ENCODE measurements at regions not wholly inside any gene's neighbourhood (a gene's known extent, or its start where the extent isn't known, plus 50 kb on each side); places are given as distances from the start of the nearest gene placed in this dataset.

DNA sequence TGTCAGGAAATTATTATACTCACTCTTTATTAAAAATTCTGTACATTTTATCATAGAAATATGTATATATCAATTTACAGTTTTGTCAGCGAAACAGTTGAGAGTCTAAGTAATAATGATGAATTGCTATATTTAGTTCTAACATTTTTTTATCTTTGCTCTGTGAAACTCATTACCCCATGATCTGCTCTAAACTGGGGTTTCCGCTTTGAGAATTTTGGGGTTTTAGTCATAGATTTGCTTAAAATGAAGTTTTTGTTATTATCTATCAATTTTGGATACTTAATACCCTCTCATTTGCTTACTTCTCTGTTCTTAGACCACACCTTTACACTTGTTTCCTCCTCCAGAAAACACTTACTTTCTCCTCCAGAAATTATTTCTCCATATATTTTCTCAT, 333.8 kb upstream of the MPDZ start:
- no peak for DNase-seq (ENCODE audit: low read depth)
- TF ChIP-seq, protein P1, sequence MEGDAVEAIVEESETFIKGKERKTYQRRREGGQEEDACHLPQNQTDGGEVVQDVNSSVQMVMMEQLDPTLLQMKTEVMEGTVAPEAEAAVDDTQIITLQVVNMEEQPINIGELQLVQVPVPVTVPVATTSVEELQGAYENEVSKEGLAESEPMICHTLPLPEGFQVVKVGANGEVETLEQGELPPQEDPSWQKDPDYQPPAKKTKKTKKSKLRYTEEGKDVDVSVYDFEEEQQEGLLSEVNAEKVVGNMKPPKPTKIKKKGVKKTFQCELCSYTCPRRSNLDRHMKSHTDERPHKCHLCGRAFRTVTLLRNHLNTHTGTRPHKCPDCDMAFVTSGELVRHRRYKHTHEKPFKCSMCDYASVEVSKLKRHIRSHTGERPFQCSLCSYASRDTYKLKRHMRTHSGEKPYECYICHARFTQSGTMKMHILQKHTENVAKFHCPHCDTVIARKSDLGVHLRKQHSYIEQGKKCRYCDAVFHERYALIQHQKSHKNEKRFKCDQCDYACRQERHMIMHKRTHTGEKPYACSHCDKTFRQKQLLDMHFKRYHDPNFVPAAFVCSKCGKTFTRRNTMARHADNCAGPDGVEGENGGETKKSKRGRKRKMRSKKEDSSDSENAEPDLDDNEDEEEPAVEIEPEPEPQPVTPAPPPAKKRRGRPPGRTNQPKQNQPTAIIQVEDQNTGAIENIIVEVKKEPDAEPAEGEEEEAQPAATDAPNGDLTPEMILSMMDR (conservative IDR thresholded peaks at IDR 0.05; ENCODE audit: low read depth, low read length) = no peak
- H3K4me3 ChIP-seq (ENCODE audit: low read depth, low read length) = no peak overlapping the region

DNA sequence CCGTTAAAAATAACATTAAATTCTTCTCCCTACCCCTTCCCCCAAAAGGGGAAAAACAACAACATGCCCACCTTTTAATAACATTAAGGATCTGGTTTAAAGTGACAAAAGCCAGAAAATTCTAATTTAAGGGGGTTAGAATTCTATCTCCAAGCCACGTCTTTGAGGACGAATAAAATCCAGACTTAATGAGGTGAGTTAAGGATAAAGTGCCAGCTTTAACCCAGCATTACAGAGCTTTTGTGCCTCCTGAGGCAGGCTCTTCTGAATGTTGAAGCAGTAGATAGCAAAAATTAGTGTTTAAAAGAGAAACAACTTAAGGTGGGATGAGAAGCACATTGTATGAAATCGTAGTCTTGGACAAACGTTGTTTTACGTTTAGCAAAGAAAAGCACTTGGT, 329.0 kb upstream of the MPDZ start:
- TF ChIP-seq, protein P1 (conservative IDR thresholded peaks at IDR 0.05; ENCODE audit: low read depth, low read length) = no peak
- H3K4me3 ChIP-seq (ENCODE audit: low read depth, low read length) = no peak overlapping the region
- DNase-seq (ENCODE audit: low read depth) = no peak

DNA sequence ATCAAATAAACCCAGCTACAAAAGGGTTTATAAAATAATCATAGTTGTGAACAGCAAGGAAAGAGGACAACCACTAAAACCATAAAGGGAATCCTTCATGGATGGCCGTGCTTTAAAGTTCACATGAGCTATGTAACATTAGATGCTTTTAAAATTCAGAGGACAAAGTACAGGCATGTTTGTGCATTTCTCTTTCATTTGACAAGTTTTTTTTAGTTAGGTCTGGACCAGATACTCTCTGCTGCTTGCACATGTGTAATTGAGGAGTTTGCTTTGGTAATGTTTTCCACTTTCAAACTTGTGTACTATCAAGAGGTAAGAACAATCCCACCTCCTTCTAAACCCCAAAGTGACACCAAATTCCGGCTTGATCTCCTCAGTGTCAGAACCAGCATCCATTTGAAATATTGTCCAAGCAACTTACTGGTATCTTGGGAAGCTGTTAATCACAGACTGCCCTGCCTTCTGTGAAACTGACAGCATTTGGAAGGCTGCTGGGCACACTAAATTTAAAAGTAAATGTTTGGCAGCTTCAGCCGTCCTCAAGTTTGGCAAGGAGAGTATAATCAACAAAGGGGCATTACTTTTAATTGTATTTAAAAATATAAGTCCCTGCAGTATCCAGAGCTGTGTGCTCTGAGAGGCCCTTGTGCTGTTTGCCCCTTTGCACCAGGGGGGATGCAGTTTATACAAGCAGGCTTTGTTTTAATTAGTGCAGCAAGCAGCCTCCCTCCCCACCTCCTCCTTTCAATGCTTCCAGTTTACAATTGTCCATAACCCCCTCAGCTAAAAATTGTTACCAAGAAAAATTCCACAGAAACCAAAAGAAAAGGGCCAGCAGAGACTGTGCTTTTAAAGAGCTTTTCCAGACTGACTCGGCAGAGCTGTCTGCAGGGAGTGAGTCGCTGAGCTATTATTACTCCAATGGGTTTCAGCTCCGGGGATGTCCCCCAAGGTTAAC, 328.3 kb upstream of the MPDZ start:
- TF ChIP-seq, protein P1 (conservative IDR thresholded peaks at IDR 0.05; ENCODE audit: low read depth, low read length) = no peak
- H3K4me3 ChIP-seq (ENCODE audit: low read depth, low read length) = no peak overlapping the region

DNA sequence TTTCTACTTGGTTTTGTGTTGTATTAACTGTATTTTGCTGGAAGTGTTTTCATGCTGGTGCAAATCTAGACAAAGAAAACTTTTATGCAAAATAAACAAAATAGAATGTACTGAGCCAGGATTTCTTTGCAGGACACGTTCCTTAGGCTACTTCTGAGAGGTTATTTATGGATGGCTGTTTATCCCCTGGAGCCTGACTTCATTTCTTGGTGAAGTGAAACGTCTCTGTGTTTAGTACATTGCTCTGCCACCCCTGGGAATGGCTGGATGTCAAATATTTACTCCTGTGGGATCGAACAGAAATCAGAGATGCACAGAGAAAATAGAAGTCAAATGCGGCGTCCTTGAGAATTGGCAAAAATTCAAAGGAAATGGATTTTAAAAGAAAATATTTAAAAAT, 327.1 kb upstream of the MPDZ start:
- no peak for DNase-seq (ENCODE audit: low read depth)
- TF ChIP-seq, protein P1 (conservative IDR thresholded peaks at IDR 0.05; ENCODE audit: low read depth, low read length) = no peak
- no peak overlapping the region for H3K4me3 ChIP-seq (ENCODE audit: low read depth, low read length)

More for the DNA sequence above, 328.3 kb upstream of the MPDZ start:
- no peak for DNase-seq (ENCODE audit: low read depth)

DNA sequence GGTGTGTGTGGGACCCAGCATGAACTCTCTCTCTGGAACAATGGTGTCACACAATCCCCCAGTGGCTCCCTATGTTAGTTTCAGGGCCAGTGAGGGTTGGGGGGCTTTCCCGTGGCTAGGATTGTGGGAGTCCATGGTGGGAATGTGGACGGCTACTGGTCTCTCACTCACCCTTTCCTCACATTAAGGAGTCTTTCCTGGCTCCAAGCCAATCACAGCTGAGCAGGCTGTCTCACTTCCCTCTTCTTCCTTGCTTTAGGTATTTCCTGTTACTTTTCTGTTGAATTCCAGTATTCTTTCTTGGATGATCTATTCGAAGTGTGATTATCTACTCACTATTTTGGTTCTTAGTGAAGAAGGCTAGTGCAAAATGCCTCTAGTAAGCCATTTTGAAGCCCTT, 324.4 kb upstream of the MPDZ start:
- TF ChIP-seq, protein P1 (conservative IDR thresholded peaks at IDR 0.05; ENCODE audit: low read depth, low read length) = no peak
- DNase-seq (ENCODE audit: low read depth) = peak; percentile 23
- H3K4me3 ChIP-seq (ENCODE audit: low read depth, low read length) = no peak overlapping the region

DNA sequence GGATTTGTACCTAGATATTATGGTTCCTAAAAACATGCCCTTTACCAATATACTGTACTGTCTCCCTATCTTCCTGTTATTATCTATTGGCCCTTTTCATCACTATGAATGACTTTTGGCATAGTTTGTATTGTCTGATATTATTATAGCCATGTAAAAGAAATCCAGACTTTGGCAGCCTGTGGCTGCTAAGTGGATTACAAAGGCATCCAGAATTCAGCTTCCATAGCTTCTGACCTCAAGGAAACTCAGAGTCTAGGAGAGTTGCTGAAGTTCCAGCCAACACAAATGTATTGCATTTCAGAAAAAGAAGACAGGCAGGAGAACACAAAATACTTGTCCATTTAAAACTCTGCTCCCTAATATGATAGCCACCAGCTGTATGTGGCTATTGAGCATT, 319.2 kb upstream of the MPDZ start:
- no peak overlapping the region for H3K4me3 ChIP-seq (ENCODE audit: low read depth, low read length)
- DNase-seq (ENCODE audit: low read depth) = peak; percentile 21
- TF ChIP-seq, protein P1 (conservative IDR thresholded peaks at IDR 0.05; ENCODE audit: low read depth, low read length) = no peak

DNA sequence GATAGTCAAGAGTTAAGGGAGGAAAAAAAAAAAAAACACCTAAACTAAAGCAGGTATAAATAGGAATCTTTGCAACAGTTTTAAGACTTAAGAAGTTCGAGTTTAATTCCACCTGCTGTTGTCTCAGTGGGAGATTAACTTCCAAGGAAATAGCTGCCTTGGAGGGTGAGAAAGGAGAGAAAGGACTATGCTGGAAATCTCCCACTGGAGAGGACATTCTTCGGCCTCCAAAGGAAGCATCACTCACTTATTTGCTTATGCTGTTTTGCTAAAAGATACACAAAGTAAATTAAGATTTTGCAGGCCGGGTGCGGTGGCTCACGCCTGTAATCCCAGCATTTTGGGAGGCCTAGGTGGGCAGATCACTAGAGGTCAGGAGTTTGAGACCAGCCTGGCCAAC, 317.9 kb upstream of the MPDZ start:
- DNase-seq (ENCODE audit: low read depth) = no peak
- TF ChIP-seq, protein P1 (conservative IDR thresholded peaks at IDR 0.05; ENCODE audit: low read depth, low read length) = no peak
- H3K4me3 ChIP-seq (ENCODE audit: low read depth, low read length) = no peak overlapping the region

Data from choroid plexus epithelial cell (primary cell).